ENCODE measurements at regions not wholly inside any gene's neighbourhood (a gene's known extent, or its start where the extent isn't known, plus 50 kb on each side); places are given as distances from the start of the nearest gene placed in this dataset.

DNA sequence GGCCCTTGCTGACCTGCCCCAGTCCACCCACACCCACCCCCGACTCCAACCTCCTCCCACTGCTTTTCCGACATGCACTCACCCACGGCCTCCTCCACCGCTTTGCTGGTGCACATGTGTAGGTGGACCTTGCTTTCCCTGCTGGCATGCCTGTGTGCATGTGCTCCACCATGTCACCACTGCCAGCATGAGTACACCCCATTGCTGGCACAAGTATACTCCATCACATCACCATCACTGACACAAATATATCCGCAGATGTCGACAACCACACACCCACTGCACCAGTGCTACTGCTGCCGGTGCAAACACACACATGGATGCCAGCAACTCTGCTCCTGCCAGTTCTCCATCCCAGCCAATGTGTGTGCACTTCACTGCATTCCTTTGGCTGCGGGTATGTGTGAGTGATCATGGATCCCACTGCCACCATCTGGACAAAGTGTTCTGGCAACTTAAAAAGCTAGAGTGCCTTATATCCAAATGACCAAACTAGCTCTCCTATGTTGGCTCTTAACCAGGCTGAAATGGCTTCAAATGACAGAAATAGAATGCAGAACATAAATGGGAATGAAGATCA is 1072.3 kb downstream of the RAPGEF2 start:
- in situ Hi-C loops (cut with MboI): no loop called here
- H3K27me3 ChIP-seq (replicated peaks in 1 of 2; ENCODE audit: control insufficient read depth in 2 of 2, insufficient read depth in 2 of 2, low read length in 1 of 2): no peaks in the 10 kb centered on the region
- no peaks in the 10 kb centered on the region for H4K20me1 ChIP-seq (ENCODE audit: control insufficient read depth, insufficient read depth)
- DNase-seq (ENCODE audit: low read depth, low spot score) (no peak), ATAC-seq (no peak), FAIRE-seq (no peak)
- no peak overlapping the region for H3K4me2 ChIP-seq (ENCODE audit: control insufficient read depth, insufficient read depth)
- intact Hi-C loops (cut with micrococcal nuclease; ENCODE audit: unreplicated experiment): loop anchor here (5.0 kb wide), 1 partner anchor 228 kb away; no protein-coding TSS in a partner anchor
- POLR2A ChIA-PET: no interaction called here
- TF ChIP-seq, protein P1, sequence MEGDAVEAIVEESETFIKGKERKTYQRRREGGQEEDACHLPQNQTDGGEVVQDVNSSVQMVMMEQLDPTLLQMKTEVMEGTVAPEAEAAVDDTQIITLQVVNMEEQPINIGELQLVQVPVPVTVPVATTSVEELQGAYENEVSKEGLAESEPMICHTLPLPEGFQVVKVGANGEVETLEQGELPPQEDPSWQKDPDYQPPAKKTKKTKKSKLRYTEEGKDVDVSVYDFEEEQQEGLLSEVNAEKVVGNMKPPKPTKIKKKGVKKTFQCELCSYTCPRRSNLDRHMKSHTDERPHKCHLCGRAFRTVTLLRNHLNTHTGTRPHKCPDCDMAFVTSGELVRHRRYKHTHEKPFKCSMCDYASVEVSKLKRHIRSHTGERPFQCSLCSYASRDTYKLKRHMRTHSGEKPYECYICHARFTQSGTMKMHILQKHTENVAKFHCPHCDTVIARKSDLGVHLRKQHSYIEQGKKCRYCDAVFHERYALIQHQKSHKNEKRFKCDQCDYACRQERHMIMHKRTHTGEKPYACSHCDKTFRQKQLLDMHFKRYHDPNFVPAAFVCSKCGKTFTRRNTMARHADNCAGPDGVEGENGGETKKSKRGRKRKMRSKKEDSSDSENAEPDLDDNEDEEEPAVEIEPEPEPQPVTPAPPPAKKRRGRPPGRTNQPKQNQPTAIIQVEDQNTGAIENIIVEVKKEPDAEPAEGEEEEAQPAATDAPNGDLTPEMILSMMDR (IDR thresholded peaks at IDR 0.05 in 2 of 3, conservative IDR thresholded peaks at IDR 0.05 in 1 of 3; ENCODE audit: control insufficient read depth in 2 of 3, extremely low read depth in 1 of 3, insufficient read depth in 1 of 3, low read depth in 3 of 3, low read length in 3 of 3): peak in 1 of 3 experiments; percentile 22; a peak in 1 of 6 replicates
- TF ChIP-seq, protein P2, sequence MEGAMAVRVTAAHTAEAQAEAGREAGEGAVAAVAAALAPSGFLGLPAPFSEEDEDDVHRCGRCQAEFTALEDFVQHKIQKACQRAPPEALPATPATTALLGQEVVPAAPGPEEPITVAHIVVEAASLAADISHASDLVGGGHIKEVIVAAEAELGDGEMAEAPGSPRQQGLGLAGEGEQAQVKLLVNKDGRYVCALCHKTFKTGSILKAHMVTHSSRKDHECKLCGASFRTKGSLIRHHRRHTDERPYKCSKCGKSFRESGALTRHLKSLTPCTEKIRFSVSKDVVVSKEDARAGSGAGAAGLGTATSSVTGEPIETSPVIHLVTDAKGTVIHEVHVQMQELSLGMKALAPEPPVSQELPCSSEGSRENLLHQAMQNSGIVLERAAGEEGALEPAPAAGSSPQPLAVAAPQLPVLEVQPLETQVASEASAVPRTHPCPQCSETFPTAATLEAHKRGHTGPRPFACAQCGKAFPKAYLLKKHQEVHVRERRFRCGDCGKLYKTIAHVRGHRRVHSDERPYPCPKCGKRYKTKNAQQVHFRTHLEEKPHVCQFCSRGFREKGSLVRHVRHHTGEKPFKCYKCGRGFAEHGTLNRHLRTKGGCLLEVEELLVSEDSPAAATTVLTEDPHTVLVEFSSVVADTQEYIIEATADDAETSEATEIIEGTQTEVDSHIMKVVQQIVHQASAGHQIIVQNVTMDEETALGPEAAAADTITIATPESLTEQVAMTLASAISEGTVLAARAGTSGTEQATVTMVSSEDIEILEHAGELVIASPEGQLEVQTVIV (IDR thresholded peaks at IDR 0.05; ENCODE audit: borderline replicate concordance, partially characterized antibody): no peak
- TF ChIP-seq RAD21 (IDR thresholded peaks at IDR 0.05; ENCODE audit: insufficient read depth, low read depth, low read length) (peak; percentile 39), PML (IDR thresholded peaks at IDR 0.05; ENCODE audit: low read length) (no peak)
- RAD21 ChIA-PET (ENCODE audit: unreplicated experiment): no interaction called here
- no peaks in the 10 kb centered on the region for H3K36me3 ChIP-seq (ENCODE audit: control insufficient read depth in 2 of 2, insufficient read depth in 2 of 2, low read length in 1 of 2)
- SMC1A ChIA-PET (ENCODE audit: uncharacterized antibody, unreplicated experiment): interaction anchor here (1.0 kb wide), 1 partner anchor 34 kb away, joined by 3 read pairs; no protein-coding TSS in a partner anchor
- H3K79me2 ChIP-seq (ENCODE audit: control insufficient read depth, insufficient read depth, low read length): no peaks in the 10 kb centered on the region
- no peaks in the 10 kb centered on the region for H3K9me3 ChIP-seq (replicated peaks; ENCODE audit: control insufficient read depth, insufficient read depth, low read length)
- H3K4me3 ChIP-seq: no peak overlapping the region
- no peak overlapping the region for H3K27ac ChIP-seq (ENCODE audit: control insufficient read depth, insufficient read depth)
- CTCF ChIA-PET: interaction anchor here (1.2 kb wide), 1 partner anchor 228 kb away, joined by 6 read pairs; no protein-coding TSS in a partner anchor
- no peak overlapping the region for H3K9ac ChIP-seq (ENCODE audit: control insufficient read depth, insufficient read depth, low read length)
- no peaks in the 10 kb centered on the region for H3K4me1 ChIP-seq (ENCODE audit: control insufficient read depth, insufficient read depth, low read length)
- WGBS (ENCODE audit: insufficient coverage, insufficient replicate concordance, low lambda C conversion rate, missing lambda C conversion rate): 19% methylated on average over 7 of the region's 8 CpGs
- no peak overlapping the region for H2AFZ ChIP-seq (ENCODE audit: control insufficient read depth, low read depth, low read length)
- BruUV-seq (replicated peaks): no TSS peak
